GM21786 (cell line): ENCODE measurements at regions not wholly inside any gene's neighbourhood (a gene's known extent, or its start where the extent isn't known, plus 50 kb on each side); places are given as distances from the start of the nearest gene placed in this dataset.

Experiments used
- ATAC-seq: cut with Tn5 transposase; IDR thresholded peaks from one replicate; pipeline ENCODE4 v1.9.1; 2021; ENCODE audit not compliant: unreplicated experiment

DNA sequence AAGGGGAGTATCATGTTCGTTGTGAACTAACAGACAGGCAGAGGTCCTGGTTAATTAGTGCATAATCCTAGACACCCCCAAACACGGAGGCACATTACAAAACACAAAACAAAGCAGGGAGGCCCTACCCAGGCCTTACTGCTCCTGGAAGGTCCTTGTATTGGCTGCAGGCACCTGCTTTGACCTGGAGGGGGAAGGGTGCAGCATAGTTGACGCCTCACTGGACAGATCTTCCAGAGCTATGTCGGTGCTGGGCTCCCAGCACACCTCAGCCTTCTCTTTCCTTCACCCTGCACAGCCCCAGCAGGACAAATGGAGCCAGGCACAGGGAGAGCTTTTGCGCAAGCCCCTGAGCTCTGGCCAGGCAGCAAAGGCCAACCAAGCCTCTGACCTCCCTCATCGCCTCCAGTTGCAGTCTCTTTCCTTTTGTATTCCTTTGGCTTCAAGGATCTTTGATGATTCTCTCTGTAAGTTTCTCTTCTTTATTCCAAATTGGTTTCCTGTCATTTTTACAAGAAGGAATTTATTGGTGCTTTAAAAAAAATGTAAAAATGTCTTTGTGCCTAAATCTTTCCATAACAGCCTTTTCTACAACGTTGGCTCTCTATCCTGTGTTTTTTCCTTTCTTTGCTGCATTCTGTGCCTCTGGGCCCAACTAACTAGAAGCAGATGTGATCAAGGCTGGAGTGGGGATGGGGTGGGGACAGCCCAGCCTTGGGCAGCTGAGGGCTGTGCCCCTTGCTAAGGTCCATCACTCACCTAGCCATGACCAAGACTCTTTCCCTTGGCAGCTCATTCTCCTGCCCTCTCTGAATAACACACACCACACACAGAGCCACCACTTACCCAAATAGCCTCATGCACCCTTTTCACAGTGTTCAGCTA lies 317.1 kb upstream of the NPVF start:
- no peak for ATAC-seq

DNA sequence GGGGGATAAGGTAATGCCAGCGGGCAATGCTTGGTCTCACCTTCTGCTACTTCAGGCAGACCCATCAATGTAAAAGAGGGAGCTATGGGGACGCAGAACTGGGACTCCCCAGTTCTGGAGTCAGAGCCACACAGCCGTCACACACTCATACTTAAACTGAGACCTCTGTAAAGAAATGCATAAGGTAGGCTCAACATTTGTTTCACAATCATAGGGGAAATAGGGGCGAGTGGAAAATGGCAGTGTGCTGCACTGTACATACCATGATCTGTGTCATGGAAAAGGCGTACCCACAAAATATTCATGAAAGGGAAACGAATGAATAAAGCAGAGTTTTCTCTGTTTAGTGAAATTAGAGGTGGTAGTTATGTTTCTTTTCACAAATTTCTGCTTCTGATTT lies 318.0 kb upstream of the NPVF start:
- no peak for ATAC-seq

DNA sequence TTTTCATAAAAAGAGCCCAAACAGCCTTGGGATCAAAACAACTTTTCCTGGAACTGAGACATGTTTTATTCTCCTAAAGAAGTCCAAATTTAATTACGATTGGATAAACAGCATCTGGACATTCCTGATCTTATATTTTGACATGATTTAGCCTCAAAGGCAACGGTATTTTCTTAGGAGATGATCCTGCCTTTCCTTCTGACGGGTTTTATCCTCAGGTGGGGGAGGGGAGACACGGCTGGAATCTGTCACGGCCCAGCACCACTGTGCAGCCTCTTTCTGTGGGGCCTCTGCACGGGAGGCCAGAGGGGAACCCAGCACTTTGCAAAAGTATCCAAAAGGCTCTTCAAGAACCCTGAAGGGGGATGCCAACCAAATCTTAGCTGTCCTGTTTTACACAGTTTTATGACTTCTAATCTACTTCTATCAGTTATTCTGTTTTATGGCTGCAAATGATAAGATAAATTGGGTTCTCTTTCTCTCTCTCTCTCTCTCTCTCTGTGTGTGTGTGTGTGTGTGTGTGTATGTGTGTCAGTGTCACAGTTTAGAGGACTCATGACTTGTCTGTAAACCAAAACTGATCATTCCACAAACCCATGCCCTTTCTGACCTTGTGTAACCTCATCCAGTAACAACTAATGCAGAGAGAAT lies 321.1 kb upstream of the NPVF start:
- no peak for ATAC-seq

DNA sequence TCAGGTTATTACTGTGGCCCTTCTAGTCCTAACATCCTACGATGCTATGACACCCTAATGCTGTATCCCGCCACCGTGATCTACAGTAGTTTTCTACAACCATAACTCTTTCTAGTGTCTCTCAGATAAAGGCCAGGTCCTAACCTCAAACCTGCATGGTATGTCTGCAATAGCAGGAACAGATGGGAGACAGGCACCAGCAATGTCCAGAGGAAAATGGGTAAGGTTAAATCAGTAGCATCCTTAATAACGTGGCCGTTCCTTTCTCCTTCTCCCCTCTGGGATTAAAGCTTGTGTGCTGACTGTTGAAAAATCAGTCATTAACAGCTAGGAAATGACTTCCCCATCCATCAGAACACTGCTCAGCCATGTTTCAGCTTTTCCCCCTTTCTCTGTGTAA lies 321.9 kb upstream of the NPVF start:
- no peak for ATAC-seq

DNA sequence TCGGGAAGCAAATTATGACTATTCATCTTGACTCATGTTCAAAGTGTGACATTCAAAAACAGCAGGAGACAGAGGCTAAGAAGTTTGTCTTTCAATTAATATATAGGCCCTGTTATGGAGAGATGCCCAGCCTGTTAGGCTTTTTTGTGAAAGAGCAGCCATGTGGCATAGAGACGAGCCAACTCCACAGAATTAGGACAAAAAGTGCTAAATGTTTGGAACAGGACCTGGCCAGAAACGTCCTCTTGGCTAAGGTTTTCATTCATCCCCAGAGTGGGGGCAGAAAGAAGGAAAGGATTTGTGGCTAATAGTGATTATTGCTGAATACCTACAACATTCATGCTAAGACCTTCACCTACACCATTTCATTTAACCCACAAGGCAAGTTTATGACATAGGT lies 324.7 kb upstream of the NPVF start:
- no peak for ATAC-seq

DNA sequence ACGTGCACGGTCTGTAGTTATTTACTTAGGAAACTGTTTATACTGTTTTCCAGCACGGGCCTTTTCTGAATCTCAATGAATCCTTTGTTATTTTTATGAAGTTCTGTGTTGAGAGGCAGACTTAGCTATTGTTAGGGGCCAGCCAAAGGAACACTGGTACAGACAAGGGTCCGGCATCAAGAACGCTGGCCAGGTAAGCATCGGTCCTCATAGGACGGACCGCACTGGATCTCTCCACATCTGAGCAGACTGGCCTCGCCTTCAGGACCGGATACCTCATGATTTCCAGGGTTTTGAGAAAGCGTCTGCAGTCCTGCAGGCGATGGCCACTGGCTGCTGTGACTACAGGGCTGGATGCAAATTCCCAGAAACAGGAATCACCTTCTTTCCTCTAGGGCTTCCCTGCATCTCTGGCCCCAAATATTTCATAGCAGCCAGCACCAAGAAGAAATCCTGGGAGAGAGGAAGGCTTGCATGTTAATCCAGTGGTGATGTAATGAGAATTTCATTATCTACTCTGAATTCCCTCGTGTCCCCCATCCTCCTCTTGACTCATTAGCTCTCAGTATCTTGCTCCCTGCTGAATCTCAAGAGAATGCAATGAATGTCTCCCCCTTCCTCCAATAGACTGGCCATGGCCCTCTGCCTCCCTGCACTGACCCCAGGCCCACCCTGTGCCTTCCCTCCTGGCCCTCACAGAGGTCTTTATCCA lies 325.4 kb upstream of the NPVF start:
- no peak for ATAC-seq

DNA sequence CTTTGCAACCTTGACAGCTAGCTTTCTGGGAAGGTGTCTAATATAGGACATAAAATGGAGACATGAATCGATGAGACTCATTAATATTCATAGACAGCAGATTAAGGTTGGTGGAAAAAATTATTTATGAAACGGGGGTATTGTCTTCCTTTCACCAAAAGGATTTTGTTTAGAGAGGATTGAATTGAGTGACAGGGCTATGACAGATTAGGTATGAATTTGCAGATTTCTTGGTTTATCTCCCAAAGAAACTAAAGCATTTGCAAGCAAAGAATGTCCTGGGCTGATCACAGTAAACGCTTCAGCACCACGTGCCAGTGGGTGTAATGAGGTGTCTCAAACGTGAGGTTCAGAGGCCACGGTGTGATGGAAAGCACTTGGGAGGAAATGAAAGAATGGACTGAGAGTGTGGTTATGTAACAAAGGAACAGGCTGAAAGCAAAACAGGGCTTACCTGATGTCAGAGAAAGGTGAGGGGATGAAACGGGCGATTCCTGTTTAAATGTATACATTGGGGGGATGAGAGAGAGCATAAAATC lies 329.2 kb upstream of the NPVF start:
- no peak for ATAC-seq

DNA sequence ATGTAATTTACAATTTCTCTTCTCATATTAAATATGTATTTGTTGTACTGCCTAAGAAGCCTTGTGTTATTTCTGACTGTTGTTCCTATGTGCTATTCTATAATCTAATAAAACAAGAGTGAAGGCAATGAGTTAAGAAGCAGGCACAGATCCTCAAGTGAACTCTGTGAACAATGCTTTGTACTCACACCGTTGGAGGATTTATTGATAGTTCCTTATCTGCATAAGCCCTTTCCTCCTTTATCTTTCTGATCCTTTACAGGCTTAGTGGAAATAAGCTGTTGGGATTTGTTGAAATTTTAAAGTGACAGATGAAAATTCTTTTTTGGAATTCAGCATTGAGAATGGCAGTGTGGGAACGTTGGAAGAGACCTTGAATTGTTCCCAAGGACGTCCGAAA lies 329.6 kb upstream of the NPVF start:
- no peak for ATAC-seq

DNA sequence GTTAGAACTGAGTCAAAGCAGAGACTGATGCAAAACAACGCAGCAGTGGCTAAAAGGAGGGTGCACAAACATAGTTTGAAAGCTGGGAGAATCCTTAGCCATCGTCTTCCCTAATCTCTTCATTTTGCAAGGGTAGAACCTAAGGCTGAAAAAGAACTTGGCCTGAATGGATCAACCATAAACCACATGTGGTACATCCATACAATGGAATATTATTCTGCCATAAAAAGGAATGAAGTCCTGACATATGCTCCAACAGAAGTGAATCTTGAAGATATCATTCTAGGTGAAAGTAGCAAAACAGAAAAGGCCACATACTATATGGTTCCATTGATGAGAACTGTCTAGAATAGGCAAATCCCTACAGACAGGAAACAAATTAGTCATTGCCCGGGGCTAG lies 330.3 kb upstream of the NPVF start:
- ATAC-seq, result no peak

DNA sequence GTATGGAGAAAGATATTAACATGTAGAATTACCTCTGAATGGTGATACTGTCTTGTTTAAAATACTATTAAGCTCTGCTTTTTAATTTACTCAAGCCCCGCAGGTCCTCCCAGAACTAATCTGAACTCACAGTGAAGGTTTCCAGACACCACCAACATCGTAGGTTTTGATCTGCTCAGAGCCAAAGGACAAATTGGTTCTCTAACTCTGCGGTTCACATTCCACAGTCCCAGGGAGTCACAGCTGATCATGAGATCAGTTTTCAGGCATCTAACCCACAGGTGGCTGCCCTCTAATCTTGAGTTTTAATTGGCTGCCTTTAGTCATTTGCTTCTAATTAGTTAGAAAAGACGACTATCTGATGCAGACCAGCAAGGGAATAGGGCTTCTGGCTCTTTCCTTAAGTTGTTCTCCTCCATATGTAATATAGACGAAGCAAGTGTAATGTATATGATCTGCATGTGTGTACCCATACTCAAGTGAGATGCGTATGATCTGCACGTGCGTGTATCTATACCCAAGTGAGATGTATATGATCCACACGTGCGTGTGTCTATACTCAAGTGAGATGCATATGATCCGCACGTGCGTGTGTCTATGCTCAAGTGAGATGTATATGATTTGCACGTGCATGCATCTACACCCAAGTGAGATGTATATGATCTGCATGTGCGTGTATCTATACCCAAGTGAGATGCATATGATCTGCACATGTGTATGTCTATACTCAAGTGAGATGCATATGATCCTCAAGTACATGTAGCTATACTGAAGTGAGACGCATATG lies 331.5 kb upstream of the NPVF start:
- ATAC-seq, result no peak

DNA sequence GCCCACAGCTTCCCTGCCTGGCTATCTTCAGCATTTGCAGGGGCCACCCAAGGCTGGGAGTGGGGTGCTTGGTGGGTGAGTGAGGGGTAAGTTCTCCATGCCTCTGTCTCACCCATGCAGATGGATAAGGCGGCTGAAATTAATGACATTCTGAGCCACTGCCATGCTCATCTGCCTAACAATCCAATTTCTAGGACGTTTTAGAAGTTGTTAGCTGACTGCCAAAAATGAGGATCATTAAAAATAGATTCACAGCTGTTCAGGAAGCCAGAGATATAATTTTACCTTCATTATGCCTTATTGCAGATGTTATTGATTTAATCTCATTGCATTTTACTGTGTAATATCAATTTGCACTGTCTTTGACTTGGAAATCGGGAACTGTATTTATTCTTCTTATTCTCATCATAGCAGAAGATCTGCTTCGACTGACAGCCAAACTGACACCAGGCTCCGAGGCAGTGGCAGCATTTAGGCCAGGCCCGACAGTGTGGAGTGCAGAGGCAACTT lies 334.4 kb upstream of the NPVF start:
- no peak for ATAC-seq

DNA sequence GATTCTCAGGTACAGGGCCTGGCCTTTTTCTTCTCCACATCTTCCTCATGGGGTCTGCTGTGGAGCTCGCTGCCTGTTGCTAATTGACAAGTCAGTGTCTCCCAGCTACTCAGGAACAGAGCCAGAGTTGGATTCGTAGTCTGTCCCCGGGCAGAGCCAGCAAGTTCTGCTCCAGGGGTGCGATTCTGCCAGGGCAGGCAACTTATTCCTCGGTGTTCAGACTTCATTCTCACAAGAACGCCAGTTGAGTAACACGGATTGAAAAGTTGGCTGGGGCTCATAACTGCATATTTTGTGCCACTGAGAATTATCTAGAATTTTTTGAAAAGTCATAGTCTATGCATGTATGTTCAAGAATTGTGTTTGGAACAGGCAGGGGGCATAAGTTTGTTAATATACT lies 336.7 kb upstream of the NPVF start:
- ATAC-seq, result no peak

DNA sequence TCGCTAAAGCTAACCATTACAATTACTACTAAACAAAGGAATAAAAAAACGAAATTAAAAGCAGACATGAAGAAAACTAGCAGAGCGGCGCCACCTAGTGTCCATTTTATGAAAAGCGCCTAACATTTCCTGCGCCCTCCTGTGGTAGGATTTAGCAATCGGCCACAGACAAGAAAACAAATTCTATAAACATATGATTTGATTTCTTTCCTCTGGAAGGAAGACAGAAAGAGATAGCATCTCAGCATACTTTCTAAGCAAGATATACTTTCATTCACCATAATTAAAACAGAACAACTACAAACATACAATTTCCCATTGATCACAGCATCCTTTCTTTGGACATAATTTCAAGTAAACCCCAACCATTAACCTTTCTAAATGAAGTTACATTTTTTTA lies 337.7 kb upstream of the NPVF start:
- ATAC-seq, result no peak

DNA sequence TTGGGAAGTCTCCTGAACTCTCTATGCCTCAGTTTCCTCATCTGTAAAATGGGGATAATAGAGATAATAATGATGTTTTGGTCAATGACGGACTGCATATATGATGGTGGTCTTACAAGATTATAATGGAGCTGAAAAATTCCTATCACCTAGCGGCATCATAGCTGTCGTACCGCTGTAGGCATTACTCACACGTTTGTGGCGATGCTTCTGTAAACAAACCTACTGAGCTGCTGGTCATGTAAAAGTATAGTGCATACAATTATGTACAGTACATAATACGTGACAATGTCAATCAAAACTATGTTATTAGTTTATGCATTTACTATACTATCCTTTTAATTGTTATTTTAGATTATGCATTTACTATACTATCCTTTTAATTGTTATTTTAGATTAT lies 339.1 kb upstream of the NPVF start:
- no peak for ATAC-seq

DNA sequence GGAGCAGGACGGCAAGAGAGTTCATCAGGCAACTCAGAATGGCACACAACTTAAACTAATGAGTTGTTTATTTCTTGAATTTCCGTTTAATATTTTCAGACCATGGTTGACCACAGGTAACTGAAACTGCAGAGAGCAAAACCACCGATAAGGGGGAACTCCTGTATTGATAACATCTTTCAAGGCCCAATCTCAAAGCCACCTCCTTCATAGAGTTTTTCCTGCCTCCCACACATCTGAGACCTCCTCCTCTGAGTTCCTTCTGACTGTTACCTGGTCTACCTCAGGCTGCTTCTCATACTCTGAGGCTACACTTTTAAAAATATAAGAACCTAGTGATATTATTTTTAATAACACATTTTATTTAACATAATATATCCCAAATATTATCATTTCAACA lies 341.5 kb upstream of the NPVF start:
- no peak for ATAC-seq

DNA sequence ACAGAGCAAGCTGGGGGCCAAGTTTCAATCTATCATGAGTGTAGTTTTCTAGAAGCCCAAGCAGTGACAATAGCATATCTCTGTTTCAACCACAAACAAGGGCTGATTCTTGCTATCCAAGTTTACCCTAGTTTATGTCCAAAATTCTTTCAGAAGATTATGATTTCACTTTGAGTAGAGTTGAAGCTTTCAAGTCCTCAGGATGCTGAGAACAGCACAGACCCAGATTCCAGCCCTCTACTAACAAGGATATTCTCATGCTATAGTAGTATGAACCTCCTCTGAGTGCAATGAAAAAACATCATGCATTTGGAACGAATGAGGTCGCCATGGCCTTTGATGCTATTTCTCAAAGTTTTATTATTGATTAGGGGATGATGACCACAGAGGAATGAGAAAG lies 344.1 kb upstream of the NPVF start:
- no peak for ATAC-seq

DNA sequence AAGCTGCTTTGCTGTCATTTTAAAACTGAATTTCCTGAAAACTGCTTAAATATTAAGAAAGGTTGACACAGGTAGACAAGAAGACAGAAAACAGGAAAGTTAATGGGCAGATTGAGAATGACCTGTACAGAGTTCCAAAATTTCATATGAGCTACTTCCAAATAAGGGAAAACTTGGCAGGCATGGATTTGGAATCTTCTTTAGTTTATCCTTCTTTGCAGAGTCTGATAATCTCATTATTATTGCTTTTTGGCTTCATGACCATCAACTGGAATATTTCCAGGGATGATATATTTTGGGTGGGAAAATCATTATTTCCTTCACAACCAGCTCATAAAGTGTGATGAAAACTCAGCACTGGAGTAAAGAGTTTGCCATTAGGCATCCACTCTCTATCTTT lies 346.5 kb upstream of the NPVF start:
- ATAC-seq, result no peak

DNA sequence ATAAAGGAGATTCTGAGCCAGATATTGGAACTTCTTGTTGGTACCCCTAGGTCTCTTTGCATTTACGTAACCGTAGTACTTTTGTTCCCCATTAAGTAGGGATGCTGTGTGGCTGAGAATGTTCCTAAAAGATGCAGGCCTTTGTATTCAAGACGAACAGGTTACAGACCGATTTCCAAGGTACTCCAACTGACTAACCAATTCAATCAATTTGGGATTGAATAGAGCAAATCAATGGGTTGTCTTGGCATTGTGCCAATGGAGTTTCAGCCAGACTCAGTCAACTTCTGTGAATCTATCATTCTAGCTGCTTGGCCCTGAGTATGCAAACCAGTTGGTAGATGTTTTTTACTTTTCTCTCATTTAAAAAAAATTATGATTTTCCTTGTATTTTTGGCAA lies 347.3 kb upstream of the NPVF start:
- ATAC-seq, result no peak

DNA sequence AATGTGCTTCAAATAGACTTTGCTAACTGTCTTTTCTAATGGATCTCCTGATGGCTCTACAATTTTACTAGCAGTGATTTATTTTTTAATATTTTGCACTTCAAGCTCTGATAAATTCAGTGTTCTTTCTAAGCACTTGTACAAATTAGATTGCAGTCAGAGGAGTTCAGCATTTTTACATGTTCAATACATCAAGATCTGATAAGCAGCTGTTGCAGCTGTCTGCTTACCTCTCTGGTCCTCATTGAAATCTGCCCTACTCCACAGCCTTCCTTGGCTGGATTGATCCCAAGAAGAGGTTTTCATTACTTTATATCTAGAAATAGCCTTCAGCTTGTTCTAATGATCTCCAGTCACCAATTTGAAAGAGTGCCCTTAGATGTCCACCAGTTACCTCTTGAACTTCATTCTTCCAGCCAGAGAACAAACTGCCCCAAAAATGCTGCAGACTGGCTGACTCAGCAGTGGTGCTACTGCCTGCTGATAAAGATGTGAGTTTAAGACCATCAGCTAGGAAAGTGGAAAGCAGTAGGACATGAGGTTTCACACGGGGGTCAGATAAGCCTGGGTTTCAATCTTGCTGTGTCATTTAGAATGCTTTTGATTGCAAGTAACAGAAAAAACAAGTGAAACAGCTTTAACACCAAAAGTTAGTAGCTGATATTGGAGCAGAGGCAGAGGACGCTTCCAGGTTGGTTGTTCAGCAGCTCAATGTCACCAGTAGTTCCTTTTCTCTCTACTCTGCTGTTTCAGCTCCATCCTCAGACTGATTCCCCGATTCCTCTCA lies 350.9 kb upstream of the NPVF start:
- ATAC-seq, result no peak

DNA sequence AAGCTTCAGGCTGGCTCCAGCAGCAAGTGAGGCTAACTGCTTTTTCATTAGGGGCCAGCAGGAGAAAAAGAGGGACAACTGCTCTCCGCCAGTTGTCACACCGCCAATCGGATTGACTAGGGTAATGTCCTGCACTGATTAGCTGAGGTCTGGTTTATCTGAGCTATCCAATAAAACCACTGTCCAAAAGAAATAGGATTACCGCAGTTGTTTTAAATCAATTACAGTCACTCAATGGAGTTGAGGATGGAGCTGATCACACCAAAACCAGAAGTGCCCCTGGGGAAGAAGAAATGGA lies 351.4 kb upstream of the NPVF start:
- ATAC-seq, result no peak
